ENCODE measurements at regions not wholly inside any gene's neighbourhood (a gene's known extent, or its start where the extent isn't known, plus 50 kb on each side); places are given as distances from the start of the nearest gene placed in this dataset.
"Not testable (repeated sequence)": the region's sequence is repeated elsewhere in the genome, so short reads cannot be mapped to it uniquely, and the experiment has no call there.

DNA sequence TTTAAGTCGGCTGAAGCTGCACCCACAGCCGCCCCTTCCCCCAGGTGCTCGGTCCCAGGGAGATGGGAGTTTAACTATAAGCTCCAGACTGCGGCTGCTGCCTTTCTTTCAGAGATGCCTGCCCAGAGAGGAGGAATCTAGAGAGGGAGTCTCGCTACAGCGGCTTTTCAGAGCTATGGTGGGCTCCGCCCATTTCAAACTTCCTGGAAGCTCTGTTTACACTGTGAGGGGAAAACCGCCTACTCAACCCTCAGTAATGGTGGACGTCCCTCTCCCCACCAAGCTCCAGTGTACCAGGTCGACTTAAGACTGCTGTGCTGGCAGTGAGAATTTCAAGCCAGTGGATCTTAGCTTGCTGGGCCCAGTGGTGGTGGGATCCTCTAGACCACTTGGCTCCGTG lies 135.4 kb downstream of the CXCL12 start:
- TF ChIP-seq CTCF (conservative IDR thresholded peaks at IDR 0.05; ENCODE audit: low read depth, low read length): no peak
- DNase-seq (ENCODE audit: low read depth): no peak
- H3K4me3 ChIP-seq (ENCODE audit: low read length): no peak overlapping the region

- H3K4me3 ChIP-seq (ENCODE audit: low read length); DNase-seq (ENCODE audit: low read depth): not testable (repeated sequence)
Observed at GRCh38 chr10:44246700-44247099, 138.2 kb downstream of the CXCL12 start.

- DNase-seq (ENCODE audit: low read depth); H3K4me3 ChIP-seq (ENCODE audit: low read length): not testable (repeated sequence)
Observed at GRCh38 chr10:44246287-44246686, 138.6 kb downstream of the CXCL12 start.

- no peak overlapping the region for H3K4me3 ChIP-seq (ENCODE audit: low read length)
- no peak for TF ChIP-seq CTCF (conservative IDR thresholded peaks at IDR 0.05; ENCODE audit: low read depth, low read length)
- peak; percentile 7 for DNase-seq (ENCODE audit: low read depth)
Observed at GRCh38 chr10:44245601-44245938, 139.3 kb downstream of the CXCL12 start.

- no peak for DNase-seq (ENCODE audit: low read depth)
- H3K4me3 ChIP-seq (ENCODE audit: low read length): no peak overlapping the region
Observed at GRCh38 chr10:44244745-44245600, 139.9 kb downstream of the CXCL12 start.

GRCh38 chr10:44243851-44244510 lies 140.9 kb downstream of the CXCL12 start:
- no peak for TF ChIP-seq CTCF (conservative IDR thresholded peaks at IDR 0.05; ENCODE audit: low read depth, low read length)
- no peak overlapping the region for H3K4me3 ChIP-seq (ENCODE audit: low read length)
- DNase-seq (ENCODE audit: low read depth): no peak

More at GRCh38 chr10:44244745-44245600, 139.9 kb downstream of the CXCL12 start:
- no peak for TF ChIP-seq CTCF (conservative IDR thresholded peaks at IDR 0.05; ENCODE audit: low read depth, low read length)

- no peak for DNase-seq (ENCODE audit: low read depth)
- no peak overlapping the region for H3K4me3 ChIP-seq (ENCODE audit: low read length)
- TF ChIP-seq CTCF (conservative IDR thresholded peaks at IDR 0.05; ENCODE audit: low read depth, low read length): no peak
Observed at GRCh38 chr10:44242826-44243225, 142.1 kb downstream of the CXCL12 start.

DNA sequence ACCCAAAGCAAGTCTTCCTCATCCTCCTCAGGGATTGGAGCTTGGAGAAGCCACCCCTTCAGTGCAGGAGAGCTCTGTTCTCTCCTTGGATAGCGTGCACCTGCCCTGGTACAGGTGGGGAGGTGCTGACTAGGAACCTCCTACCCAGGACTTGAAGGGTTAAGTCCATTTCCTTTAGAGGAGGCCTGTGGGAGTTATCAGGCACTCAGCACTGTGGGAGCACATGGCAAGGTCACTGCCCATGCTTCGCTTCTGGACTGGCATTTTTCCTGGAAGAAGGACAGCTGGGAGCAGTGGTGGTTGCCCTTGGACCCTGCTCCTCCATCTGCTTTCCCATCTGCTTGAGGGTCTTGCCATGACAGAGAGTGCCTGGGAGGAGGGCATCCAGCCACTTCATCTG lies 142.8 kb downstream of the CXCL12 start:
- no peak overlapping the region for H3K4me3 ChIP-seq (ENCODE audit: low read length)
- no peak for DNase-seq (ENCODE audit: low read depth)
- no peak for TF ChIP-seq CTCF (conservative IDR thresholded peaks at IDR 0.05; ENCODE audit: low read depth, low read length)
